HG03095 (cell line): ENCODE measurements at regions not wholly inside any gene's neighbourhood (a gene's known extent, or its start where the extent isn't known, plus 50 kb on each side); places are given as distances from the start of the nearest gene placed in this dataset.

Experiments used
- ATAC-seq: cut with Tn5 transposase; IDR thresholded peaks from one replicate; pipeline ENCODE4 v1.9.1; 2021; ENCODE audit warnings: moderate library complexity; ENCODE audit not compliant: unreplicated experiment

GRCh38 chr7:96416116-96416515, 94.2 kb upstream of the SLC25A13 start:
- ATAC-seq, result no peak

DNA sequence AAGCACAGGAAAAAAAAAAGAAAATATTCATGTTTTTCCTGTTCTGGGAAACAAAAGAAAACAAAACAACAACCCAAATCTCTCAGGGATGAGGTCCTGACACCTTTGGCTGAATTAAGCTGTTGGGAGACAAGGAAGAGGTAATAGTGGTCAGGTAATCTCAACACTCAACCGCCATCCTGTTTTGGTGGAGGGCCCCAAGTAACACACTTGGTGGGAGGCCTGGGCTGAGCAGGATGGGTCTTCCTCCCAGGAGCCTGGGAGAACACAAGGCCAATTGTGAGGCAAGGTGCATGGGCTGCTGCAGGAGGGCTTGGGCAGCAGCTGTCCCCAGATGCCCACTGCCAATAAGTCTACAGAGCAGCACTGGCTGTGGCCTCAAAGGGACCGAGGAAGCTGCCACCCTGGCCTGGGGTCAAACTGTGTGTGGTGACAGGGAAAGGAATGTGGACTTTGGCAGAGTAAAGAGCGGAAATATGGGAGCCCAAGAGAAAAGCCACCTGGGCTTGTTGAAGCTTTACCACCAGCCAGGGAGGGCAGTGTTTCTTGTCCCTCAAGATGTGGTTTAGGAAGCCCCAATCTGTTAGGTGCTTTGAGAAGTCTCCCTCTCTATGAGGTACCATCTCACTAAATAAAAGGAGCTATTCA, 93.5 kb upstream of the SLC25A13 start:
- ATAC-seq, result no peak

DNA sequence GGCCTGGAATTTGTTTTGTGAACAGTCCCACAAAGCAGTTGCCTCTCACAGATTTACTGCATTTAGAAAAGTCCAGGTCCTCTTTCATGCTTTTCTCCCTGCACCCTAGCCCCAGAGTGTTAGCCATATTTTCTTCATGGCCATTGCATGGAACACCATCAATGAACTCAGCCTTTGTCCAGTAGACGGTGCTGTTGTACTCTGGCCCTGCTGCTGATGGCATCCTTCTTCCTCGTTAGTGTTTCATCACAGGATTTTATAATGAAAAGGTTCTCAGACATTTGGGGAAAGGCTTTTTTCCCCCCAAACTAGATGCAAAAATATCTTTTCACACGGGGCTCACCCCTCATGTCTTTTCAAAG, 93.0 kb upstream of the SLC25A13 start:
- peak; percentile 77 for ATAC-seq

DNA sequence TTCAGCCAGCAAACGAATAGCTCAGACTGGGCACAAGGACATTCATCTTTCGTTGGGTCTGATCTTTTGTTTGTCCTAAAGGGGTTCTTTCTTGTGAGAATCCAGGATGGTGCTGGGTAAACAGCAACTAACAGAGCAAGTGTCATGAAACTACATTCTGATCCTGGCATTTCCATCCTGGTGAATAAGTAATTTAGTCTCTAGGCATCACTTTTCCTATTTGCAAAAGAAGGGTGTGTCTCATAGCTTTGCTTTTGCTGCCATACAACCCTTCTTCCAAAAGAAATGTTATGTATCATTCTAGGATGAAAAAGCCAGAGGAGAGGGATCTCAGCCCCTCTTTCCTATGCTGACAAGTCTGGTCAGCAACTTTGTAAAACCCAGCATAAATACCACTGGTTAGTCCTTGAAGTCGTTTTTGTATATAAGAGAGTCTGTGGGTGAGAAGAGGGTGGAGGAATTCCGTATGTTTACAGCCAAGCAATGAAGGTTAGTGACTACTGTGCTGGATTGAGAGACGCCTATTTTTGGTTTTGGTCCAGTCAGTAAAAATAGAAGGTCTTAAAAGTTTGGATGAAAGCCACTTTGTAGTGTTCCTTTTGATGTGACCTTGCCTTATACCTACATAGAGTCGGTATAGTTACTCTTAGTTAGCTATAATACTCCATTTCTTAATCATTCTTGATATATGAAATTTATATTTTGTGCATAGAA, 88.4 kb upstream of the SLC25A13 start:
- ATAC-seq, result no peak

DNA sequence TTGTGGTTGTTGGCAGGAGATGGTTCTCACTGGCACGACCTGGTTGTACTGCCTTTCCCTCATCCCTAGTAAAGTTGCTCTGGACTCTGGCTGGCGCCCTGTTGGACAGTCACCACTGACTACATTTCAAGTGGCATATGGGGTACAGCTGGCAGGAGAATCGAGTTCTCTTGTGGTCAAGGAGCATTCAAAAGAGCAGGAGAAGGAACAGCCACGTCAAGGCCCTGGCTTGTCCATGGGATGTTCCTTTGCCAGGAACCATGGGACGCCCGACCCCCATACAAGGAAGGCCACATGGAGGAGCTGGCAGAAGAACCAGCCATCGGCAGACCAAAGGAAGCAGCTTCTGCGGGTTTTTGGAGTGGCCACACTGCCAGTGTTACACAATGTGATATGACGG, 87.0 kb upstream of the SLC25A13 start:
- no peak for ATAC-seq

GRCh38 chr7:96407427-96407826, 85.5 kb upstream of the SLC25A13 start:
- no peak for ATAC-seq

GRCh38 chr7:96402913-96403312, 81.0 kb upstream of the SLC25A13 start:
- no peak for ATAC-seq

- no peak for ATAC-seq
These were observed 79.3 kb upstream of the SLC25A13 start for GRCh38 chr7:96401200-96401599.

DNA sequence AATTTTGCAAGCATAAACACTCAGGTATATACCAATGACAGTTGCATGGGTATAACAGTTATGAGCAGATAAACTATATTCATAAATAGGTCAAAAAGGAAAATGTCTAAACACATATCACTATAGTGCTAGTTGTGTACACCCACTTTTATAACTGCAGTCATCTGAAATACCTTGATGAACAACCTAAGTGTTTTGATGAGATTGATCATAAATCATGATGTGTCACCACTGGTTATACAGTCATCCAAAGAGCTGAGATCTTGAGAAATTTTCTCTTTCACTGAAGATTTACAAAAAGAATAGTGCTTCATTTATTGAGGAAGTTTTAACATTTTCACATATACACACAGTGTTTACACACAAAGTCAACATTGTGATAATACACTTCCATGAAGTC, 78.6 kb upstream of the SLC25A13 start:
- ATAC-seq, result no peak

- no peak for ATAC-seq
These were observed 78.1 kb upstream of the SLC25A13 start for GRCh38 chr7:96400001-96400400.

DNA sequence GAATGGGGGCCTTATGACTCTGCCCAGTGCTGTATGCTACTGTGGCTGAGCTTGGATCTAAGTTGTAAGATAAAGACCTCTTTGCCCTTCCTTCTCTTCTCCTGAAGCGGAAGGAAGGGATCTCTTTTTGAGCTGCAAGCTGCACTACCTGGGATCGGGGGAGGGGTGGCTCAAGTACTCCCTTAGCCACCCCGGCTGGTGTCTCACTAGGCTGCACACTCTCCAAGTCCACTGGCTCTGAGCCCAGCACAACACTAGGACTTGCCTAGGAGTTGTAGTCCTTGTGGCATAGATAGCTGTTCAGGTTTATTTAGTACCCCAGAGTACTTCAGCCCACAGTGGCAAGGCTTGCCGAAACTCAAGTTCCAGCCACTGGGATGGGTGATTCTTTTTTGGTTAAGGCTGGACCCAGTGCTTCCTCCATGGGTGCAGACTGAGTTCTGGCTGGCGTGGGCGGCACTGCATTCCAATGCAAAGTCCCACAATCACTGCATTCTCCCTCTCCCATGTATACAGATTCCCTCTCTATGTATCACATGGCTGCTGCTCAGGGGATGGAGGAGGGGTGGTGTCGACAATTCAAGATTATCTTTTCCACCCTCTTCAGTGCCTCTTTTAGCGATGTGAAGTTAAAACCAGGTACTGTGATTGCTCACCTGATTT, 76.2 kb upstream of the SLC25A13 start:
- no peak for ATAC-seq

DNA sequence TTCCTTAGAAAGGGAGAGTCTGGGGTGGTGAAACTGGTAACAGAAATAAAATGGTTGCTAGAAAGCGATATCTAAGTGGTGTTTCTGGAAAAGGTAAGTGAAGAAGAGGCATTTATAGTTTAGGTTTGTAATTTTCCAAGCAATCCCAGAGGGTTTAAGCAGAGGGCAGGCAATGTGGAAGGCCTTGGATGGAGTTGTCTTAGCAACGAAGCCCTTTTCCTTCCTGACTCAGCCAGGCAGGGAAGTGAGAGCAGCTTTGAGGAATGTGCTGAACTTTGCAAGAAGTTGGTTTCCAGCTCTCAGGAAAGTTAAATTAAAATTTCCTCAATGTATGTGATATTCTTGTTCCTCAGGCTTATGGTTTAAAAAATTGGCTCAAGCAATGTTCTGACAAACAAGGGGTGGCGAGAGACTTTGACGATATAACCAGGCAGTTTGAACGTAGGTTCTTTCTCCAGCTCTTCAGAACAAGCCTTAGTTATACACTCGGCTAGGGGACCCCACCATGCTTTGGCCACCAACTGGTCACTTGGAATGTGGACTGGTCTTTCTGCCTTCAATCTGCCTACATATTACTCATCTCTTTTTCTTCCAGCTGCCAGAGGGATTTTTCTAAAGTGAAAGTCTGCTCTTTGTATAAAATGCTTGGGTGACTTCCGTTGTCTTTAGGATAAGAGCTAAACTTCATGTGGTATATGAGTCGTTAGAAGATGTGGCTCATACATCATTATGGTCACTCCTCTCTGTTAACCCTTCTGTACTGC, 66.9 kb upstream of the SLC25A13 start:
- ATAC-seq, result no peak

DNA sequence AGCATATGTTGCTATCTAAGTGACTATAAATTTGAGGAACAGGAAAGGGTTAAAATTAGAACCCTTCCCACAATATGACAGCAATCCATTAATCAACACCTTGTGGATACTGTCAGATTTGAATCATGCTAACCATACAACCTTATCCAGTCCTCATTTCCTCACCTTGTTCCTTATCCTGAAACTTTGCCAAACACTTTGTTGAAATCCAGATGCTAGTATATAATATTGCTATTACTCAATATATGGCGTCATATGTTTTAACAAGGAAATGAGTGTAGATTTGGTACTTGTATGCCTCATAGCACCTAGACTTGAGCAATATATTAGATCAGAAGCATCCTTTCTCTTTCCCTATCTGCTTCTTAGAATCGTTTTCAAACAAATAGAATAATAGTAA, 66.3 kb upstream of the SLC25A13 start:
- no peak for ATAC-seq

DNA sequence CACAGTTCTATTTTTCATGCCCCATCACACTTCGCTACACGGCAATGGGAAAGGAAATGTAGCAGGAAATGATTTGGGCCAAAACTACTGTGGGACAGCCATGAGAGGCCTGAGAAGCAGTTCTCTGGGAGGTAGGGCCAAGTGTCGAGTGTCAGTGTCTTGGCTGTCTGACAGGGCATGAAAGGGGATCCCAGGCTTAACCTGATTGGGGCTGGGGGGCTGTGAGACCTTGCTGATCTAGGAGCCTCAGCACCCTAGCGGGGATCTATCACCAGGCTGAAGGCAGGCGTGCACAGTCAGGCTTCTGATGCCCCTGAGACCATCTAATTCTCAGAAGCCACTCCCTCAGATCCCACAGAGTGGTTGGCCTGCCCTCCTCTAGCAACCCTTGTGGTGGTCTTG, 58.2 kb upstream of the SLC25A13 start:
- ATAC-seq, result no peak

DNA sequence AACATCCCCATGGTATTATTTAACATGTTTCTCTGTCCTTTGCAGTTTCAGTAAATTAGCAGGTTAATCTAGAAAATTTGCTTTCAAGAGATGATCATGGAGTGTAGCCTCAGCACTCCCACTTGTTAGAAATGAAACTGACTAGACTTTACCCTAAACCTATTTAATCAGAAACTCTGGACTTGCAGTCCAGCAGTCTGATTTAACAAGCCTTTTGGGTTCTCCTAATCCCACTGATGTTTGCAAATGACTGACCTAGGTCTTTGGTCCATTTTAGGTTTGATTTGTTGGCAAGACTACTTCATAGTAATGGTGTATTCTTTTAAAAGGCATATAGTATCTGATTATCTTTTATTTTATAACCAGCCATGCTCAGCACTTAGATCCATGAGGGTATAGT, 55.5 kb upstream of the SLC25A13 start:
- ATAC-seq, result no peak
